ENCODE measurements at regions not wholly inside any gene's neighbourhood (a gene's known extent, or its start where the extent isn't known, plus 50 kb on each side); places are given as distances from the start of the nearest gene placed in this dataset.
A peak's percentile ranks its signal among the peaks of the same experiment; 100 is the strongest.

GRCh38 chr10:2117641-2118040, 380.3 kb upstream of the ADARB2 start:
- no peak for DNase-seq (ENCODE audit: low spot score)

GRCh38 chr10:2111965-2112364, 374.6 kb upstream of the ADARB2 start:
- no peak for DNase-seq (ENCODE audit: low spot score)

- no peak for DNase-seq (ENCODE audit: low spot score)
These were observed 371.2 kb upstream of the ADARB2 start for GRCh38 chr10:2108496-2108895.

GRCh38 chr10:2106641-2107040, 369.3 kb upstream of the ADARB2 start:
- DNase-seq (ENCODE audit: low spot score): no peak

- DNase-seq (ENCODE audit: low spot score): no peak
These were observed 362.0 kb upstream of the ADARB2 start for GRCh38 chr10:2099321-2099720.

GRCh38 chr10:2097937-2098336, 360.6 kb upstream of the ADARB2 start:
- no peak for DNase-seq (ENCODE audit: low spot score)

GRCh38 chr10:2094171-2094570, 356.8 kb upstream of the ADARB2 start:
- DNase-seq (ENCODE audit: low spot score): no peak

- no peak for DNase-seq (ENCODE audit: low spot score)
These were observed 346.3 kb upstream of the ADARB2 start for GRCh38 chr10:2083591-2083990.

- DNase-seq (ENCODE audit: low spot score): no peak
These were observed 344.2 kb upstream of the ADARB2 start for GRCh38 chr10:2081501-2081900.

- no peak for DNase-seq (ENCODE audit: low spot score)
These were observed 342.3 kb upstream of the ADARB2 start for GRCh38 chr10:2079603-2080078.

GRCh38 chr10:2077231-2077630, 339.9 kb upstream of the ADARB2 start:
- no peak for DNase-seq (ENCODE audit: low spot score)

- no peak for DNase-seq (ENCODE audit: low spot score)
These were observed 339.2 kb upstream of the ADARB2 start for GRCh38 chr10:2076528-2076927.

GRCh38 chr10:2067015-2067414, 329.7 kb upstream of the ADARB2 start:
- DNase-seq (ENCODE audit: low spot score): no peak

GRCh38 chr10:2054728-2055127, 317.4 kb upstream of the ADARB2 start:
- DNase-seq (ENCODE audit: low spot score): peak; percentile 80

- DNase-seq (ENCODE audit: low spot score): no peak
These were observed 316.5 kb upstream of the ADARB2 start for GRCh38 chr10:2053805-2054204.

- no peak for DNase-seq (ENCODE audit: low spot score)
These were observed 313.8 kb upstream of the ADARB2 start for GRCh38 chr10:2051108-2051507.

GRCh38 chr10:2049560-2049959, 312.2 kb upstream of the ADARB2 start:
- no peak for DNase-seq (ENCODE audit: low spot score)

- no peak for DNase-seq (ENCODE audit: low spot score)
These were observed 311.1 kb upstream of the ADARB2 start for GRCh38 chr10:2048337-2048973.

- no peak for DNase-seq (ENCODE audit: low spot score)
These were observed 310.4 kb upstream of the ADARB2 start for GRCh38 chr10:2047679-2048078.

- no peak for DNase-seq (ENCODE audit: low spot score)
These were observed 306.1 kb upstream of the ADARB2 start for GRCh38 chr10:2043379-2043778.

- no peak for DNase-seq (ENCODE audit: low spot score)
These were observed 300.7 kb upstream of the ADARB2 start for GRCh38 chr10:2038036-2038435.

GRCh38 chr10:2037246-2037645, 299.9 kb upstream of the ADARB2 start:
- no peak for DNase-seq (ENCODE audit: low spot score)

- DNase-seq (ENCODE audit: low spot score): no peak
These were observed 298.9 kb upstream of the ADARB2 start for GRCh38 chr10:2036209-2036608.

- no peak for DNase-seq (ENCODE audit: low spot score)
These were observed 292.7 kb upstream of the ADARB2 start for GRCh38 chr10:2030046-2030445.

Measured in SK-N-DZ (cell line).